ENCODE measurements at regions not wholly inside any gene's neighbourhood (a gene's known extent, or its start where the extent isn't known, plus 50 kb on each side); places are given as distances from the start of the nearest gene placed in this dataset.

DNA sequence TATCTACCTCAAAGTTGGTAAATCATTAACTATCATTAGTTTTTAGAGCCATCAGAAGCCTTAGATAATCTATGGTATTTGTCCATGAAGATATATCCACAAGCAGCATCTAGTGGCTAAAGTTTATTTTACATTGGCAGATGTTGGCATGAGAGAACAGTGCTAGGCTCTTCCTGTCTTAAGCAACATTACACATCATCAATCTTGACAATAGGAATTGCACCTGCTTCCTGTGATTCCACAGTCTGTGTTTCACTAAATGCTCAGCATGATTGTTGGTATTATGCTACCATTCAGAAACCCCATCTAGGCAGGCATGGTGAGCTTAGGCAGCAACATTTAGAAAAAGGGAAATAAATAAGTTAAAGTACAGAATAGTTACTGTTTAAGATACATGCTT lies 246.6 kb downstream of the SLCO4C1 start:
- TF ChIP-seq, protein P1, sequence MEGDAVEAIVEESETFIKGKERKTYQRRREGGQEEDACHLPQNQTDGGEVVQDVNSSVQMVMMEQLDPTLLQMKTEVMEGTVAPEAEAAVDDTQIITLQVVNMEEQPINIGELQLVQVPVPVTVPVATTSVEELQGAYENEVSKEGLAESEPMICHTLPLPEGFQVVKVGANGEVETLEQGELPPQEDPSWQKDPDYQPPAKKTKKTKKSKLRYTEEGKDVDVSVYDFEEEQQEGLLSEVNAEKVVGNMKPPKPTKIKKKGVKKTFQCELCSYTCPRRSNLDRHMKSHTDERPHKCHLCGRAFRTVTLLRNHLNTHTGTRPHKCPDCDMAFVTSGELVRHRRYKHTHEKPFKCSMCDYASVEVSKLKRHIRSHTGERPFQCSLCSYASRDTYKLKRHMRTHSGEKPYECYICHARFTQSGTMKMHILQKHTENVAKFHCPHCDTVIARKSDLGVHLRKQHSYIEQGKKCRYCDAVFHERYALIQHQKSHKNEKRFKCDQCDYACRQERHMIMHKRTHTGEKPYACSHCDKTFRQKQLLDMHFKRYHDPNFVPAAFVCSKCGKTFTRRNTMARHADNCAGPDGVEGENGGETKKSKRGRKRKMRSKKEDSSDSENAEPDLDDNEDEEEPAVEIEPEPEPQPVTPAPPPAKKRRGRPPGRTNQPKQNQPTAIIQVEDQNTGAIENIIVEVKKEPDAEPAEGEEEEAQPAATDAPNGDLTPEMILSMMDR (conservative IDR thresholded peaks at IDR 0.05; ENCODE audit: low read depth, low read length) = no peak
- TF ChIP-seq EZH2 (IDR thresholded peaks at IDR 0.05; ENCODE audit: low read length, unreplicated experiment) = no peak
- no peak for TF ChIP-seq EZH2phosphoT487 (IDR thresholded peaks at IDR 0.05; ENCODE audit: borderline replicate concordance, low read length)

Data from PC-3 (cell line).